BLaER1 treated with 17β-estradiol and CSF1 and Interleukin-3, amounts not matched to agents 10 nM and 100 nM (cell line): ENCODE measurements at regions not wholly inside any gene's neighbourhood (a gene's known extent, or its start where the extent isn't known, plus 50 kb on each side); places are given as distances from the start of the nearest gene placed in this dataset.
"Not testable (repeated sequence)": the region's sequence is repeated elsewhere in the genome, so short reads cannot be mapped to it uniquely, and the experiment has no call there.

ENCODE experiments used
- H3K27ac ChIP-seq, 11 experiments: shearing (Covaris generic); formaldehyde crosslinking; 2 replicates each; pipeline ENCODE4 v1.8.1; 2022
- H3K27me3 ChIP-seq, 11 experiments: shearing (Covaris generic); formaldehyde crosslinking; 2 replicates each; pipeline ENCODE4 v1.8.1; 2022
- H3K36me3 ChIP-seq, 11 experiments: shearing (Covaris generic); formaldehyde crosslinking; 2 replicates each; pipeline ENCODE4 v1.8.1; 2022
- H3K4me1 ChIP-seq, 10 experiments: shearing (Covaris generic); formaldehyde crosslinking; 2 replicates each; pipeline ENCODE4 v1.8.1; 2022
- H3K4me2 ChIP-seq, 11 experiments: shearing (Covaris generic); formaldehyde crosslinking; 2 replicates each; pipeline ENCODE4 v1.8.1; 2022
- H3K4me3 ChIP-seq, 10 experiments: shearing (Covaris generic); formaldehyde crosslinking; 2 replicates each; pipeline ENCODE4 v1.8.1; 2022
- H3K9ac ChIP-seq, 11 experiments: shearing (Covaris generic); formaldehyde crosslinking; 2 replicates each; pipeline ENCODE4 v1.8.1; 2022
- H3K9me3 ChIP-seq, 11 experiments: shearing (Covaris generic); formaldehyde crosslinking; replicated peaks in 1 of 11; 2 replicates each; pipeline ENCODE4 v1.8.1; 2022
- H4K20me1 ChIP-seq, 11 experiments: shearing (Covaris generic); formaldehyde crosslinking; 2 replicates each; pipeline ENCODE4 v1.8.1; 2022
- Cebpa-rat ChIP-seq, 11 experiments: shearing (Covaris generic); IDR thresholded peaks; 2 replicates each; pipeline ENCODE4 v1.8.1; 2022

DNA sequence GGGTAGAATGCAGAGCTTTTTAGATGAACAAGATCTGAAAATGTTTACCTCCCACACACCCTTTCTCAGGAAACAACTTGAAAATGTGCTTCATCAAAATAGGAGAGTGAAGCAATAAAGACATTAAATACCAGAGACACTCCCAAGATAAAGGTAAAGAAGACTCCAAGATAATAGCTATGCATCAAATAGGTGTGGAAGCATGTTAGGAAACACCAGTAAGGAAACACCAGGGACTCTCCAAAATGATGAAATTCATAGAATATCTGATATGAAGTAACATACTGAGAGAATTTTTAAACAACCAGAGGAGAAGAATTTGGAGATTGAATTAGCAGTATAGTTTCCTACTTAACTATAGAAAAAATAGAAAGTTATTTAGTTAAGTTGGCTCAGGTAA is 57.0 kb downstream of the OR10A6 start:
- no peak overlapping the region; a peak in 1 of 22 replicates for H3K27ac ChIP-seq
- peaks cover 7 to 46% (median 33%) of the 10 kb centered on the region in 11 experiments; a peak in 17 of 22 replicates for H3K9me3 ChIP-seq
- no peak overlapping the region for H3K4me3 ChIP-seq
- H3K9ac ChIP-seq, result no peak overlapping the region
- peaks cover 0 to 26% (median 11%) of the 10 kb centered on the region in 10 experiments; a peak in 13 of 20 replicates for H3K4me1 ChIP-seq
- H4K20me1 ChIP-seq, result no peaks in the 10 kb centered on the region
- no peaks in the 10 kb centered on the region for H3K36me3 ChIP-seq
- no peak for TF ChIP-seq Cebpa-rat (IDR thresholded peaks at IDR 0.05)
- H3K27me3 ChIP-seq, result no peaks in the 10 kb centered on the region
- 0 out of 22 replicates have a peak overlapping the region, but pooled peaks of 2 of the 11 experiments have one; percentile 9 to 29 for H3K4me2 ChIP-seq

DNA sequence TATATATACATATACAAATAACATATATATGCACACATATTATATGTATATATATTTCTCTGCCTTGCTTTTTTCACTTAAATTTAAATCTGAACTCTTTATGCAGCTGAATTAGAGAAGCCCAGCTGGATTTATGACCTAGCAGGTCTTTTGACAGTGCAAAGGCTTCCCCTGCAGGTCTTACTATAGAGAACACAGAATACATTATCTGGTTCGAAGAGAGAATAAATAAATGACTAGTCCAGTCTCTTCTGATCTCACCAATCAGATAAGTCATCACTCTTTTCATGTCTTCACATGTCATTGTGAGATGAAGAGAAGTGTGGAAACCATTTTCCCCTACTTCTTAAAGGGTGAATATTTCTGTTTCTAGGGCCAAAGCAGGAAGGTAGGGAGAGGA is 58.2 kb downstream of the OR10A6 start:
- H3K9ac ChIP-seq, result no peak overlapping the region
- H4K20me1 ChIP-seq, result no peaks in the 10 kb centered on the region
- no peaks in the 10 kb centered on the region for H3K27me3 ChIP-seq
- H3K4me2 ChIP-seq, result no peak overlapping the region
- H3K36me3 ChIP-seq, result no peaks in the 10 kb centered on the region
- no peak overlapping the region for H3K4me3 ChIP-seq
- H3K4me1 ChIP-seq, result peaks cover 0 to 18% (median 3%) of the 10 kb centered on the region in 10 experiments; a peak in 11 of 20 replicates
- H3K27ac ChIP-seq, result no peak overlapping the region
- TF ChIP-seq Cebpa-rat (IDR thresholded peaks at IDR 0.05), result no peak
- H3K9me3 ChIP-seq, result peaks cover 12 to 50% (median 33%) of the 10 kb centered on the region in 11 experiments; a peak in 18 of 22 replicates

DNA sequence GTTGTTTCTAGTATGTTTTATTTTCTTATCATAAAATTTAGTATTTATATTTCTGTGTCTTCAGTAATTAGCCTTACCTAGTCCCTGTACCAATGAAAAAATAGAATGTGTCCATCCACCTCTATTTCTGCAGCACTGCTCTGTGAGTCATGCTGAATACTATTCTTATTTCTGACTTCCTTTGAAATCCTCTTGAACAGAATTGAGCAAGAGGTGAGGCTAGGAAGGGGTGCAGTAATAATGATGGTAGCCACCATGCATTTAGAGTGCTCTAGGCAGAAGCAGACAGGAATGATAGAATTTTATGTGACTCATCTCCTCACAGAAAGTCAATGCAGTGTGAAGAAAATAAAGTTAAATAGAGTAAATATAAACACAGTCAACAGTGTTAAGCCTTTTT is 60.0 kb downstream of the OR10A6 start:
- H3K36me3 ChIP-seq, result no peaks in the 10 kb centered on the region
- H3K27ac ChIP-seq, result no peak overlapping the region
- TF ChIP-seq Cebpa-rat (IDR thresholded peaks at IDR 0.05), result no peak
- H3K9me3 ChIP-seq, result peaks cover 14 to 44% (median 33%) of the 10 kb centered on the region in 11 experiments; a peak in 18 of 22 replicates
- H3K9ac ChIP-seq, result no peak overlapping the region
- H3K27me3 ChIP-seq, result no peaks in the 10 kb centered on the region
- H3K4me3 ChIP-seq, result no peak overlapping the region
- peak overlapping the region in 3 of 11 experiments; percentile 10 to 33 (median 10); a peak in 3 of 22 replicates for H3K4me2 ChIP-seq
- peaks cover 0 to 14% (median 3%) of the 10 kb centered on the region in 10 experiments; a peak in 11 of 20 replicates for H3K4me1 ChIP-seq
- no peaks in the 10 kb centered on the region for H4K20me1 ChIP-seq

DNA sequence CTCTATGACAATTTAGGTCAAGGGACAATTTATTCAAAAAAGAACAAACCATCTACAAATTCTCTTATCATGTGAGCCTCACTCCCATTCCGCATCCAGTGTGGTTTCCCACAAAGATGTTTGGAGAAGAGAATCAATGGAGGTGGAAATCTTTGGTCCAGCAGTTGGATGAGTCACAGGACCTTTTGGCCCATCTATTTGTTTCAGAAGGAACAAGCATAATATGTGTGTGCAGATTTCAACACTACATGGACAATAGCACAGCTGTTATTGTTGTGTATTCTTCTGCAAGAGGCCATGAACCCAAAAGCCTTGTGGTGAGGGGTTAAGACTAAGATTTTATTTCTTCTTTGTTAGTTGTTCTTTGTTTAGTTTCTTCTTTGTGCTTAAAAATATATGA is 61.6 kb downstream of the OR10A6 start:
- H3K36me3 ChIP-seq, result no peaks in the 10 kb centered on the region
- H3K27ac ChIP-seq, result no peak overlapping the region

DNA sequence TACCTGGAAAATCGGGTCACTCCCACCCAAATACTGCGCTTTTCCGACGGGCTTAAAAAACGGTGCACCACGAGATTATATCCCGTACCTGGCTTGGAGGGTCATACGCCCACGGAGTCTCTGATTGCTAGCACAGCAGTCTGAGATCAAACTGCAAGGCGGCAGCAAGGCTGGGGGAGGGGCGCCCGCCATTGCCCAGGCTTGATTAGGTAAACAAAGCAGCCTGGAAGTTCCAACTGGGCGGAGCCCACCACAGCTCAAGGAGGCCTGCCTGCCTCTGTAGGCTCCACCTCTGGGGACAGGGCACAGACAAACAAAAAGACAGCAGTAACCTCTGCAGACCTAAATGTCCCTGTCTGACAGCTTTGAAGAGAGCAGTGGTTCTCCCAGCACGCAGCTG is 64.5 kb upstream of the OR5P2 start:
- not testable (repeated sequence) for H3K27me3 ChIP-seq, H3K36me3 ChIP-seq, H3K9ac ChIP-seq, H3K4me3 ChIP-seq, H4K20me1 ChIP-seq, H3K4me2 ChIP-seq, H3K4me1 ChIP-seq, H3K9me3 ChIP-seq, H3K27ac ChIP-seq

More for the DNA sequence above, 61.6 kb downstream of the OR10A6 start:
- no peak for TF ChIP-seq Cebpa-rat (IDR thresholded peaks at IDR 0.05)
- Histone ChIP-seq H3K4me3 (no peak overlapping the region), H4K20me1 (no peaks in the 10 kb centered on the region), H3K27me3 (no peaks in the 10 kb centered on the region), H3K9ac (no peak overlapping the region), H3K4me1 (peaks cover 0 to 4% (median 0%) of the 10 kb centered on the region in 10 experiments; a peak in 4 of 20 replicates), H3K4me2 (no peak overlapping the region), H3K9me3 (peaks cover 14 to 36% (median 27%) of the 10 kb centered on the region in 11 experiments; a peak in 17 of 22 replicates)

DNA sequence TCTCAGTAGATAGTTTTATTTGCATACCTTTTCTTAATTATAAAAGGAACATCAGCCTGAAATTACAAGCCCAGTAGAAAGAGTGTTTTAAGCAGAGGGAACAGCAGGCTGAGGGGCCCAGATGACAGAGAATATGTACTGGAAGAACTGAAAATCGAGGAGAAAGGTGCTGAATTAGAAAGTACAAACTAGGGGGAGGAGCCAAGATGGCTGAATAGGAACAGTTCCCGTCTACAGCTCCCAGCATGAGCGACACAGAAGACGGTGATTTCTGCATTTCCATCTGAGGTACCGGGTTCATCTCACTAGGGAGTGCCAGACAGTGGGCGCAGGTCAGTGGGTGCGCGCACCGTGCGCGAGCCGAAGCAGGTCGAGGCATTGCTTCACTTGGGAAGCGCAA is 64.1 kb upstream of the OR5P2 start:
- not testable (repeated sequence) for H3K9ac ChIP-seq, H3K36me3 ChIP-seq

DNA sequence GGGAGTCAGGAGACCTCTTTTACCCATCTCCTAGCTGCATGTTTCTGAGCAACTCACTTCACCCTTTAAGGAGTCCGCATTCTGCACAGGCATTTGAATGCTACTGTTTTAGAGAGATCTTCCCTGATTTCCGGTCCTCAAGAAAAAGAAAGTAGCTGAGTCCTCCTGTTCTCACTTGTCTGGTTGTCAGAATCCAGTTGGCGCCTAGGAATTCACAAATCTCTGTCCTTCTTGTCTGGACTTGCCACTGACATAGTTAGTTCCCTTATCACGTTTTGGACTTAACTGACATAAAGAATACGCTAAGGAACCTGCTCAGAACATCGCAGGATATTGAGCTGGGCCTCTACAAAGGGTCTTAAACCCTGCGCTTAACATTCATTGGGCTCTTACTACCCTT is 61.3 kb upstream of the OR5P2 start:
- Histone ChIP-seq H3K4me3 (no peak overlapping the region), H3K9me3 (peaks cover 0 to 5% (median 3%) of the 10 kb centered on the region in 11 experiments; a peak in 2 of 22 replicates), H3K9ac (no peak overlapping the region), H3K4me2 (no peak overlapping the region), H3K27me3 (no peaks in the 10 kb centered on the region), H3K4me1 (no peaks in the 10 kb centered on the region), H4K20me1 (no peaks in the 10 kb centered on the region), H3K27ac (no peak overlapping the region), H3K36me3 (no peaks in the 10 kb centered on the region)
- TF ChIP-seq Cebpa-rat (IDR thresholded peaks at IDR 0.05), result no peak

More for the DNA sequence above, 64.1 kb upstream of the OR5P2 start:
- H3K27me3 ChIP-seq, H3K4me3 ChIP-seq, H3K9me3 ChIP-seq, H4K20me1 ChIP-seq, H3K4me1 ChIP-seq, H3K4me2 ChIP-seq, H3K27ac ChIP-seq: not testable (repeated sequence)

DNA sequence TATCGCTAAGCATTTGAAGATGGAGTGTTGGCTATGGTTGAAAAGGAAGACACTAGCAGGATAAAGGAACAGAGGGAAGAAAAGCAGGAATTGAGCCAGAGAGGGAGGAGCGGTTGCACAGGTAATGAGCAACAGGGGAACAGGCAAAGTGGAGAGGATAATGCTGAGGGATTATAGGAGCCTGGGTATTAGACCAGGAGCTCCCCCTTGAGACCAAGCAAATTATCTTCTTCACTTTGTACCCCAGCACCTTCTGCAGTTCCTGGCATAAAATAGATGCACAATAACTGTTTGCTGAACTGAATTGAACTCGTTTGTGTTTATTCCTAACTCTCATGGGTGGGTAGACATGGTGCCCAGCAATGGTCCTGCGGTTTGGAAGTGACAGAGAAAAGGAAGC is 54.6 kb upstream of the OR5P2 start:
- H3K4me2 ChIP-seq, result no peak overlapping the region

DNA sequence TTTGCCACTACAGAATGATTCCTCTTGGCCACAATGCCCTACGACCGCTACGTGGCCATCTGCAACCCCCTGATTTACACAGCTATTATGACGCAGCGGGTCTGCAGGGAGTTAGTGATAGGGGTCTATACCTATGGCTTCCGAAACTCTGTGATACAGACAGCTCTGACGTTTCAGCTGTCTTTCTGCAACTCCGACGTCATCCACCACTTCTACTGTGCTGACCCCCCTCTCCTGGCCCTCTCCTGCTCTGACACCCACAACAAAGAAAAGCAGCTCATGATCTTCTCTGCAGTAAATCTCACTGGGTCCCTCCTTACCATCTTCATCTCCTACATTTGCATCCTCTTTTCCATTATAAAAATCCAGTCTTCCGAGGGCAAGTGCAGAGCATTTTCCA is 52.3 kb upstream of the OR5P2 start:
- Histone ChIP-seq H4K20me1 (no peaks in the 10 kb centered on the region), H3K27me3 (no peaks in the 10 kb centered on the region), H3K36me3 (no peaks in the 10 kb centered on the region), H3K4me3 (no peak overlapping the region), H3K27ac (no peak overlapping the region), H3K9me3 (peaks cover 0 to 6% (median 5%) of the 10 kb centered on the region in 11 experiments; a peak in 7 of 22 replicates), H3K4me1 (peaks cover 5 to 33% (median 20%) of the 10 kb centered on the region in 10 experiments; a peak in 16 of 20 replicates), H3K4me2 (peak overlapping the region in 8 of 11 experiments; percentile 34 to 54 (median 44); a peak in 12 of 22 replicates), H3K9ac (no peak overlapping the region)
- no peak for TF ChIP-seq Cebpa-rat (IDR thresholded peaks at IDR 0.05)

More for the DNA sequence above, 54.6 kb upstream of the OR5P2 start:
- Histone ChIP-seq H3K27me3 (no peaks in the 10 kb centered on the region), H3K27ac (no peak overlapping the region), H3K9ac (no peak overlapping the region), H3K9me3 (no peaks in the 10 kb centered on the region), H3K4me1 (peaks cover 0 to 16% (median 13%) of the 10 kb centered on the region in 10 experiments; a peak in 16 of 20 replicates), H4K20me1 (no peaks in the 10 kb centered on the region), H3K36me3 (no peaks in the 10 kb centered on the region), H3K4me3 (no peak overlapping the region)
- no peak for TF ChIP-seq Cebpa-rat (IDR thresholded peaks at IDR 0.05)
